HuH-7.5 (cell line): ENCODE measurements at regions not wholly inside any gene's neighbourhood (a gene's known extent, or its start where the extent isn't known, plus 50 kb on each side); places are given as distances from the start of the nearest gene placed in this dataset.
"Not testable (repeated sequence)": the region's sequence is repeated elsewhere in the genome, so short reads cannot be mapped to it uniquely, and the experiment has no call there.

Experiments used
- DNase-seq: peaks from one replicate; pipeline ENCODE4 v3.0.0; 2011; ENCODE audit warnings: low spot score

DNA sequence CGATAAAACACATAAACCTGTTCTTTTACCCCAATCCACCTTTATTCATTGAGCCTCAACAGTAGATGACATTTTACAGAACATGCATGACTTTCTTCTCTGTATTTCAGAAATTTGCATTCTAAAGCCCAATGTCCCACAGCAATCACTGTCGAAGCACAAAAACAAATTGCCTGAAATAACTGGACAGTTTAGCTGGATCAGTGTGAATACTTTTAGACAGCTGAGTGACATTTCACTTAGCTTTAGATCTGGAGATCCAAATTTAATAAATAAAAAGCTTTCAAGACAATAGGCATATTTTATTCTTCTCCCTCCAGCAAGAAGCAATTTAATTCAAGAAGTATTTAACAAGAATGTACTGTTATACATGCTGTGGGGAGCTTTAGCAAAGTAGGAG, 109.1 kb upstream of the FSCB start:
- no peak for DNase-seq

DNA sequence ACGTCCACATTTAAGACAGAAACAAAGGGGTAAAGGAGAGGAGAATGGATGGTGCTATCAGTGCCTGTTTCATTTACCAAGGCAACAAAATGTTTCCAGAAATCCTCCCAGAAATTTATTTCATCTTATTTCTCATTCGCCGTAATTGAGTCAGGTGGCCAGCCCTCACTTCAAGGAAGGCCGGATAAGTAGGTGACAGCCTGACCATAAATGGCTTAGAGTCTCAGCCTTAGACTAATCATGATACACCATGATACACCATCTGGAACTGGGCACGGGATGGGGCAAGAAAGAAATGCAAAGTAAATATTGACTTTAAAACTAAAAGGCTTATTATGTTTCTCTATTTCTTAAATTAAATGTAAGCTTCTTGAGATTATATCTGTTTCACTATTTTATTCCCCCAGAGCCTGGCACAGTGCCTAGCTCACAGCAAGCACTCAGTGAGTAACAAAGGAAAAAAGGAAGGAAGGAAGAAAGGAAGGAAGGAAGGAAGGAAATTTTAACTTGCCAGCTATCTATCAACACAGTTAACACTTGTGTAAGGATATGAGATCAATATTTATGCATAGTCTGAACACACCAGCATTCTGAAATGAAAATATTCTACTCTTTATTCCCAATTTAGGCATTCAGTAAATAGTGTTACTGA, 106.1 kb upstream of the FSCB start:
- no peak for DNase-seq

DNA sequence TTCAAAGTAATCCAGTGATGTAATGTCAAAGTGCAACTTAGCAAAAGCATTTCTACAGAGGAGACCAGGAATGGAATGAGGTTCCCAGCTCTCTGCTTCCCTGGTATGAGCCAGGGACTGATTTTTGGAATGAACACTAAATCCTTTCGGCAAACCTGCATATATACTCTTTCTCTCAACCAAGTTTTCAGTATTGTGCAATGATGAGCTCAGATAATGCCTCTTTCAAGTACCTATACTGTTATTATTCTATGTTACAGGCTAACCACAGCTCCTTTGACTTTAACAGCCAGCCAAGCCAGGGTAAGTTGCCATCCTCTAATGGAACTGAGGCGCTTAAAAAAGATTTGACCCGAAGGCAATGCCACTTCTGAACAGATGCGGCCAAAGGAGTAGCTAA, 104.9 kb upstream of the FSCB start:
- DNase-seq = no peak

DNA sequence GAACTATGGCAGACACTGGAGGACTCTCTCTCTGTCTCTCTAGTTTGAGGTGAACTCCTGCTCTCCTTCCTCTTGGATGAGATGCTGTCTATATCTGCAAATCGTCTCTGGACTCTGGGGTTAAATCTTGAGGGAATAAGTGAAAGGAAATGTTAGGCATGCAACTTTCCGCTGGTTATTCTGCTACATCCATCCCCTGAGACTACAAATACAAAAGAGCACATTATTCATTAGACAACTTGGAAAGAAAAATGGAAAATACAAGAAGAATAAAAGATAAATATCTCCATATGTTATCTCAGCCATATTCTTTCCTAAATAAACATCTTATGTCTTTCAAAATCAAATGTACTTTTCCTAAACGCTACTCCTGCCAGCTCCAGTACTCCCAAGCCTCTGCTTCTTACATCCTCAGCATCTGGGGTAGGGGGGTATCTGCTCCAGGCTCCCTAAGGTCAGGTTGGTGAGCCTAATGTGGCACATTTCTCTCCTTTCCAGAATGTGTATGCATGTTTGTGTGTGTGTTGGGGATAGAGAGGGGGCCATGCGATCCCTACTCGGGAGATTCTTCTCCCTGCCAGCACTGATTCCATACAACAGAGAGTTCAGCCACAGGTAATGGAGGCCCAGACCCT, 102.9 kb upstream of the FSCB start:
- DNase-seq = no peak

DNA sequence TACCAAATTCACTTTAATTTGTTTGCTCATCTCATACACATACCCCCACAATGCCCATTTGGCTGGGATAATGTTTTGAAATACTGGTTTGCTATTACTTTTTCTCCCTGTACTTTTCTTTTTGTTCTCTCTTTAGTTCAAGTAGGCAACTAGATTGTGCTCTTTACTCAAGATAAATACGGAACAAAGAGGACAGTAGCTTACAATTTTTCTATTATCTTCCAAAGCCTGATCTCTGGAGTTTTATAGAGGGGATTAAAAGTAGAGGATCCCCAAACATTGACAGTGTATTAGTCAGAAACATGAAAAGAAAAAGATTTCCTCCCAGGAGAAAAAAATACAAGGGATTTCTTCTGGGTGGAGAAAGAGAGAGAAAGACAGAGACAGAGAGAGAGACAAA, 102.1 kb upstream of the FSCB start:
- no peak for DNase-seq

DNA sequence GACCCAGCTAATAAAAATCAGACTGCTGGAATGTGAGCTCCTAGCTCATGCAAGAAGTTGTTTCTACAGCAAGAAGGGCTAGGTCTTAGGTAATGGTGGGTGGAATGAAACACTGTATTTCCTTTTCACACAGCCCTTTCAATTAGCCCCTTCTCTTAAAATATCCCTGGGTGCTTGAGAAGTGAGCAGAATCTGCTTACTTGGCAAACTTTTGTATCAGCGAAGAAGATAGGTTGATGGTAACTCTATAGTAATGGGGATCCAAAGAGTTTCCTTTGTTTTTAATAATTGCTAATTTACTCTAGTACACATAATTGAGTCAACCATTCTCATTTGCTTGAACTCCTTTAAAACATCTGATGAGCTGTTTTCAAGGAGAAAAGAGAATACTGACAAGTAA, 100.6 kb upstream of the FSCB start:
- DNase-seq = no peak

DNA sequence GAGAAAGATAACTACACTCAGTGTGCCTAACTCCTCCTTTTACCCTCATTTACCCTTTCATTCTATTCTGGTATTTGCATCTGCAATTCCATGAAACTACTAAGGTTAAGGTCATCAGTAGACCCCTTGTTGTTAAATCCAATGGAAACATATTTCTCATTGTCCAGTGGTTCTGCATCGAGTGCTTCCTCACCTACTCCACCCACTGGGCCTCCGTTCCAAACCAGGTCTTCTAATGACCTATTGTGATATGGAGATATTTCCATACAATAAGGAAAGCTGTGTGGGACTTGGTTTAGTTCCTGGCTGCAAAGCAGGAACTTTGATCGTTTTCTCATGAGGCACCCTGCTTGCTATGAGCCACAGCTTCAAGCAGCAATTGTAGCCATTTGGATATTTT, 99.5 kb upstream of the FSCB start:
- no peak for DNase-seq

DNA sequence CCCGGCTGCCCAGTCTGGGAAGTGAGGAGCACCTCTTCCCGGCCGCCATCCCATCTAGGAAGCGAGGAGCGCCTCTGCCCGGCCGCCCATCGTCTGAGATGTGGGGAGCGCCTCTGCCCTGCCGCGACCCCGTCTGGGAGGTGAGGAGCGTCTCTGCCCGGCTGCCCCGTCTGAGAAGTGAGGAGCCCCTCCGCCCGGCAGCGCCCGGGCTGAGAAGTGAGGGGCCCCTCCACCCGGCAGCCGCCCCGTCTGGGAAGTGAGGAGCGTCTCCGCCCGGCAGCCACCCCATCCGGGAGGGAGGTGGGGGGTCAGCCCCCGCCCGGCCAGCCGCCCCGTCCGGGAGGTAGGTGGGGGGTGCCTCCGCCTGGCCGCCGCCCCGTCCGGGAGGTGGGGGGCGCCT, 94.2 kb upstream of the FSCB start:
- DNase-seq = not testable (repeated sequence)

DNA sequence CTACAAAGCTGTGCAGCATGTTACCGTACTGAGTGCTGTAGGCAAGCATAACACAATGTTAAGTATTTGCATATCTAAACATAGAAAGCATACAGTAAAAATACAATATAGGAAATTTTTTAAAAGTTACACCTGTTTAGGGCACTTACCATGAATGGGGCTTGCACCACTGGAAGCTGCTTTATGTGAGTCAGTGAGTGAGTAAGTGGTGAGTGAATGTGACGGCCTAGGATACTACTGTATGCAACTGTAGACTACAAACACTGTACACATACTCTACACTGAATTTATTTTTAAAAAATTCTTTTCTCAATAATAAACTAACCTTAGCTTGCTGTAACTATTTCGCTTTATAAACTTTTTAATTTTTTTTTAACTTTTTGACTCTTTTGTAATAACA, 82.1 kb upstream of the FSCB start:
- no peak for DNase-seq

DNA sequence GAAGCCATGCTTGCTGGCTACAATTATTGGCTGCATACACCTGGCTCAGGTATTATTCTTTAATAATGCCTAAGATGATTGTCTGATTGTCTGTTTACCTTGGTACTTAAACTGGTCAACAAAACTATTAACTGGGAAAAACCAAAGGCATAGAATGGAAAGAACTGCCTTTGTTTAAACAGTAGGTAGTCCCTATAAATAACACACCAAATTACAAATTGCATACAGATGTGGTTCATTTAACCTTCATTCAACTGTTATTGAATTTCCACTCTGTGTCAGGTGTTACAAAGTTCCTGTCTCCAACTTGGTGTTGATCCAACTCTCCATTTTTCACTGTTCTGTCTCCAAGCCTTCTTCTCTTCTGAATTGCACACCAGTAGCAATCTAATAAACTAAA, 79.8 kb upstream of the FSCB start:
- DNase-seq = no peak

DNA sequence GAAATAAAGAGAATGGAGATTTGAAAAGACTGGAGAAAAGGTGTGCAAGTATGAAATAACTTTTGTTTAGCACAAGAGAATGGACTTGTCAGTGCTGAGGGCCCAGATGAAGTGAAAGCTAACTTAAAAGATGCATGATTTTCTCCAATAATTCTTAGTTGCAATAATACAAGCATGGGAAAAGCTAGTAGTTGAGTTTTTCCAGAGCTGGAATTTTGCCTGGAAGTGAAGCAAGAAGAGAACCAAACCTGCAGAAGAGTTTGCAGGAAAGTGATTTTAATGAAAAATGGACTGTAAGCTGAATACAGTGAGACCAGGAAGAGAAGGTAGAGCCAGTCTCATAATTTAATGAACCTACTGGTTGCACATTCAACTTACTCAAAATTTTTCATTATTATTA, 69.3 kb upstream of the FSCB start:
- no peak for DNase-seq

DNA sequence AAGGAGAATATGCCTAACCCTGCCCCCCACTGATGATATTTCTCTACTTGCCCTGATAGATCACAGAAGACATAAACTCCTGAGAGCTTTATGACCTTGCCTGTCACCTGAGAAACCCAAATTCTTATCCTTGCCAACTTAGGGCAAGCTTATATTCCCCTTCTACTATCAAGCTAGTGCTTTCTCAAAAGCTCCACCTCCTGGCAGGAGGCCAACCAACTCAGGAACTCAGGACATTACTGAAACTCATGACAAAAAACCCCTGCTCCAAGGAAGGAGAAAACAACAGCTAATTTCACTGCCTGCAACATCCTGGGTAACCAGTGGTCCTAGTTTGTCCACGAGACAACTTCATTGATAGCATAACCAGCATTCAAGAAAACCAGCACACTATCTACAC, 60.9 kb upstream of the FSCB start:
- DNase-seq = no peak

DNA sequence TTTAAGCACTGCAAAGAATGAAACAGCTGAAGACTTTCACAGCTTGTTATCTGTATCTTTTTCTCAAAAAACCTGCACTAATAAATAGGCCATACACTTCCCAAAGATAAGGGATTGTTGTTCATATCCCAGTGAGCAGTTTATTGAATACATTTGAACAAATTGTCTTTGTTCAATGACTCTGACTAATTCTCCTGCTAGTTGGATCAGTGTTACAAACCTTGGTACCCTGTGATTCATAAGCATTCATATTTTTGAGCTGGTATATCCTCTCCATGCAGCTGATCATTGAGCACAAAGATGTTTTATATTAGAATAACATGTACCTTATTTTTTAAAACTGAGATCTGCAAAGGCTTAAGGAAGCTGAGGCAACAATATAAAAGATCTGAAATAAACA, 58.9 kb upstream of the FSCB start:
- no peak for DNase-seq

DNA sequence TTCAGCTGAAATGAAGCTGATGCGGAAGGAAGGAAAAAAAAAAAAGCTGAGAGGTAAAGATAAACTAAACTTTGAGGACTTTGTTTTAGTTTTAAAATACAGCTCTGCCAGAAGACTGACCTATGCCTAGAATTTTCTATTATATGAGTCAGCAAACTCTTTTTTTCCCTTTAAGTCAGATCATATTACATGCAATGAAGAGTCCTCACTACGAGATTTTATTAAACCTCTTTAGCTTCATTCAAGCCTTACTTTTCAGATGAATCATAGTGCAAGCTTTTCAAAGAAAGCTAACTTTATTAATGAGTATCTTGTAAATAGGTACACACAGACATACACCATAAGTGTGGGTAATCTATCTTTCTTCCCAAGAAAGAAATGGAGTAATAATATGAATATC, 57.8 kb upstream of the FSCB start:
- no peak for DNase-seq
